OCI-LY1 (cell line): ENCODE measurements at regions not wholly inside any gene's neighbourhood (a gene's known extent, or its start where the extent isn't known, plus 50 kb on each side); places are given as distances from the start of the nearest gene placed in this dataset.

Experiments
- H2AFZ ChIP-seq: fragments of 200-600 bp; sonication (generic), shearing (Covaris generic); 2 replicates; pipeline ENCODE4 v1.6.0; 2014; ENCODE audit warnings: antibody characterized with exemption, mild to moderate bottlenecking, low read length
- H3F3A ChIP-seq: fragments of 200-600 bp; sonication (generic), shearing (Covaris generic); 2 replicates; pipeline ENCODE4 v1.6.0; 2014; ENCODE audit warnings: mild to moderate bottlenecking, antibody characterized with exemption, low read length, moderate library complexity; ENCODE audit not compliant: insufficient read depth
- H3K27ac ChIP-seq: fragments of 200-600 bp; sonication (generic); 2 replicates; pipeline ENCODE4 v1.5.1; 2014; ENCODE audit warnings: low read length, mixed run types, mild to moderate bottlenecking, low read depth; ENCODE audit not compliant: poor library complexity, severe bottlenecking
- H3K27me3 ChIP-seq: fragments of 200-600 bp; sonication (generic); 2 replicates; pipeline ENCODE4 v1.6.0; 2014; ENCODE audit warnings: antibody characterized with exemption, mild to moderate bottlenecking, low read length, moderate library complexity; ENCODE audit not compliant: insufficient read depth
- H3K36me3 ChIP-seq: fragments of 200-600 bp; sonication (generic); 2 replicates; pipeline ENCODE4 v1.6.1; 2014; ENCODE audit warnings: mild to moderate bottlenecking, antibody characterized with exemption, low read length, moderate library complexity, mixed read lengths; ENCODE audit not compliant: insufficient read depth
- H3K4me1 ChIP-seq: fragments of 200-600 bp; sonication (generic); 2 replicates; pipeline ENCODE4 v1.5.1; 2014; ENCODE audit warnings: mild to moderate bottlenecking, low read length, moderate library complexity; ENCODE audit not compliant: insufficient read depth, severe bottlenecking
- H3K4me2 ChIP-seq: fragments of 200-600 bp; sonication (generic), shearing (Covaris generic); 2 replicates; pipeline ENCODE4 v1.6.1; 2014; ENCODE audit warnings: low read length
- H3K4me3 ChIP-seq: fragments of 200-600 bp; sonication (generic); 2 replicates; pipeline ENCODE4 v1.5.1; 2014; ENCODE audit warnings: low read length, low read depth, mild to moderate bottlenecking, mixed read lengths; ENCODE audit not compliant: poor library complexity, severe bottlenecking
- H3K79me2 ChIP-seq: fragments of 200-600 bp; shearing (Covaris generic); 2 replicates; pipeline ENCODE4 v1.6.1; 2016; ENCODE audit warnings: mixed run types, low read length, mixed read lengths; ENCODE audit not compliant: insufficient read depth
- H3K9ac ChIP-seq: fragments of 200-600 bp; sonication (generic), shearing (Covaris generic); 2 replicates; pipeline ENCODE4 v1.6.1; 2014; ENCODE audit warnings: mild to moderate bottlenecking, low read length, mixed read lengths
- H3K9me2 ChIP-seq: fragments of 200-600 bp; sonication (generic), shearing (Covaris generic); 2 replicates; pipeline ENCODE4 v1.6.1; 2014; ENCODE audit warnings: low read depth, mild to moderate bottlenecking, low read length, mixed read lengths
- H3K9me3 ChIP-seq: fragments of 200-600 bp; shearing (Covaris generic); 2 replicates; pipeline ENCODE4 v1.6.1; 2014; ENCODE audit warnings: low read length, mixed read lengths
- H4K20me1 ChIP-seq: fragments of 200-600 bp; sonication (generic), shearing (Covaris generic); 2 replicates; pipeline ENCODE4 v1.6.0; 2016; ENCODE audit warnings: mild to moderate bottlenecking, low read length; ENCODE audit not compliant: insufficient read depth
- EZH2 ChIP-seq: fragments of 200-600 bp; sonication (generic), shearing (Covaris generic); IDR thresholded peaks from 2 replicates; pipeline ENCODE4 v1.8.0; 2017; ENCODE audit warnings: borderline replicate concordance, mixed run types, mild to moderate bottlenecking, antibody characterized with exemption, low read length, moderate library complexity, mixed read lengths
- TF ChIP-seq, protein P1 (sequence below): fragments of 200-600 bp; sonication (generic), shearing (Covaris generic); IDR thresholded peaks from 2 replicates; pipeline ENCODE4 v1.5.1; 2017; ENCODE audit warnings: mild to moderate bottlenecking, antibody characterized with exemption, low read length, moderate library complexity, mixed read lengths

DNA sequence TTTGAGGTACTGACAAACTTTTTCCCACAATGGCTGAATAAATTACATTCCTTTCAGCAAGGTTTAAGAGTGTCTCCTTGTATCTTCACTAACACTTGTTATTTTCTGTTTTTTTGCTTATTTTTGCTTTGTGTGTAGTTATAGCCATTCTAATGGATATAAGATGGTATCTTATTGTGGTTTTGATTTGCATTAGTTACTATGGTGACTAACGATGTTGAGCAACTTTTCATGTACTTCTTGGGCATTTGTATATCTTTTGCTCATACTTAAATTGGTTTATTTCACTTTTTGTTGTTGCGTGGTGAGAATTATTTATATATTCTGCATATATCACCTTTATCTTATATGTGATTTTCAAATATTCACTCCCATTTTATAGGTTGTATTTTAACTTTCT is 79.9 kb upstream of the FSIP2 start:
- Histone ChIP-seq H4K20me1 (no peaks in the 10 kb centered on the region), H3K9ac (no peak overlapping the region), H3K79me2 (no peaks in the 10 kb centered on the region), H2AFZ (no peak overlapping the region), H3K4me3 (no peak overlapping the region), H3K27ac (no peak overlapping the region), H3K4me2 (no peak overlapping the region), H3F3A (no peaks in the 10 kb centered on the region), H3K9me3 (no peaks in the 10 kb centered on the region), H3K27me3 (no peaks in the 10 kb centered on the region), H3K36me3 (no peaks in the 10 kb centered on the region), H3K4me1 (no peaks in the 10 kb centered on the region), H3K9me2 (no peaks in the 10 kb centered on the region)
- TF ChIP-seq EZH2, result no peak
- TF ChIP-seq, protein P1, sequence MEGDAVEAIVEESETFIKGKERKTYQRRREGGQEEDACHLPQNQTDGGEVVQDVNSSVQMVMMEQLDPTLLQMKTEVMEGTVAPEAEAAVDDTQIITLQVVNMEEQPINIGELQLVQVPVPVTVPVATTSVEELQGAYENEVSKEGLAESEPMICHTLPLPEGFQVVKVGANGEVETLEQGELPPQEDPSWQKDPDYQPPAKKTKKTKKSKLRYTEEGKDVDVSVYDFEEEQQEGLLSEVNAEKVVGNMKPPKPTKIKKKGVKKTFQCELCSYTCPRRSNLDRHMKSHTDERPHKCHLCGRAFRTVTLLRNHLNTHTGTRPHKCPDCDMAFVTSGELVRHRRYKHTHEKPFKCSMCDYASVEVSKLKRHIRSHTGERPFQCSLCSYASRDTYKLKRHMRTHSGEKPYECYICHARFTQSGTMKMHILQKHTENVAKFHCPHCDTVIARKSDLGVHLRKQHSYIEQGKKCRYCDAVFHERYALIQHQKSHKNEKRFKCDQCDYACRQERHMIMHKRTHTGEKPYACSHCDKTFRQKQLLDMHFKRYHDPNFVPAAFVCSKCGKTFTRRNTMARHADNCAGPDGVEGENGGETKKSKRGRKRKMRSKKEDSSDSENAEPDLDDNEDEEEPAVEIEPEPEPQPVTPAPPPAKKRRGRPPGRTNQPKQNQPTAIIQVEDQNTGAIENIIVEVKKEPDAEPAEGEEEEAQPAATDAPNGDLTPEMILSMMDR, result no peak

DNA sequence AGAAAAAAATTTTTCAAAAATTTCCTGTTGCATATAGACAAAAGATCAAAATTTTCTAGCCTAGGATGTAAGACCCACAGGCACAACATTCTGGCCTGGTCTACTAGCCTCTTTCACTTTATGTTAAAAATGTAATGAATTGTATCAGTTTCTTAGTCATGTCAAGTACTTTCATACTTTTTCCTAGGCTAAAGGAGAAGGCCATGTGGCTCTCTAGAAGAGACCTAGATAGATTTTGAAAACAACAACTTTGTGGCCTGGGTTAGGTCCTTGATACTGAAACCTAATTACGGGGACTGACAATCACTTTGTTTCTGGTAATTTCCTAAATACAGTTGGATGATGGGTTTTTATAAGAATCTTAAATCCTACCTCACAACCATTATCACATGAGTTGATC is 74.8 kb upstream of the FSIP2 start:
- Histone ChIP-seq H3K36me3 (no peaks in the 10 kb centered on the region), H4K20me1 (no peaks in the 10 kb centered on the region), H3K79me2 (no peaks in the 10 kb centered on the region), H3K27ac (no peak overlapping the region), H3K4me3 (no peak overlapping the region), H3K9me2 (no peaks in the 10 kb centered on the region), H3K9ac (no peak overlapping the region), H3K4me1 (no peaks in the 10 kb centered on the region), H3K4me2 (no peak overlapping the region), H3F3A (no peaks in the 10 kb centered on the region), H2AFZ (no peak overlapping the region), H3K9me3 (no peaks in the 10 kb centered on the region), H3K27me3 (no peaks in the 10 kb centered on the region)
- TF ChIP-seq EZH2, result no peak
- TF ChIP-seq, protein P1, result no peak

DNA sequence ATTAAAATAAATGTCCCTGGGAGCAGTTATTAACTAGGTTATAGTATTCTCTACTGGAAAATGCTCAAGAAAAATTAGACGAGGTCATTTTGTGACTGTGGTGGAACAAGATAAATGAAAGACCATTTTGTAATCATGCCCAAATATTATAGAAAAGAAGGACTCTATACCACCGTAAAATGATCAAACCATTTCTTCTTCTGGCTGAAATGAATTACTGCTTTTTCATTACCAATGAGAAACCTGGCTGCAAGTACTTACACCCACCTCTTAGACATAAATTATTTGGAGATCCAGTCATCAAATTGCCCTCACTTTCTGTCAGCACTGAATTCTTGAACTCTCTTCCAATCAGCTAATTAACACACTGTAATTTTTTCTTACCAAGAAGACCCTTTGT is 74.2 kb upstream of the FSIP2 start:
- TF ChIP-seq, protein P1, result no peak
- TF ChIP-seq EZH2, result no peak
- Histone ChIP-seq H3K4me1 (no peaks in the 10 kb centered on the region), H3K4me3 (no peak overlapping the region), H3K36me3 (no peaks in the 10 kb centered on the region), H2AFZ (no peak overlapping the region), H3K9me2 (no peaks in the 10 kb centered on the region), H4K20me1 (no peaks in the 10 kb centered on the region), H3F3A (no peaks in the 10 kb centered on the region), H3K9ac (no peak overlapping the region), H3K79me2 (no peaks in the 10 kb centered on the region), H3K27ac (no peak overlapping the region), H3K4me2 (no peak overlapping the region), H3K9me3 (no peaks in the 10 kb centered on the region), H3K27me3 (no peaks in the 10 kb centered on the region)
